ENCODE measurements at regions not wholly inside any gene's neighbourhood (a gene's known extent, or its start where the extent isn't known, plus 50 kb on each side); places are given as distances from the start of the nearest gene placed in this dataset.
"Not testable (repeated sequence)": the region's sequence is repeated elsewhere in the genome, so short reads cannot be mapped to it uniquely, and the experiment has no call there.

DNA sequence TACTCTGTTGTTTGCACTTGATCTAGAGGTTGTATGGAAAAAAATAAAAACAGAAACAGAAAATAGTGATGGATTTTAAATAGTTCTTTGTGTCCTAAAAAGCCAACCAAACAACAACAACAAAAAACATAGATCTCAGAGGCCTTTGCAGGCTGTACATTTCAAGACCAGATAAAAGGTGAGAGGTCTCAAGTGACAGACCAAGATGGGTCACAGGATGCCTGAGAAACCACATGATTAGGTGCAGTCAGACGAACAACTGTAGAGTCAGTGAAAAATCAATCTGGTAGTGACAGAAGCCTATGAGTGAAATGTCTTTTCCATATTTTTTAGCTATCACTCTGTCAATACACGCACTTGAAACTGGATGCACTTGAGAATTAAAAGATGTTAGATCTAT lies 193.5 kb upstream of the SAMSN1 start:
- 92% methylated on average over 1 of the region's 2 CpGs for WGBS
- no peaks in the 10 kb centered on the region for H3K36me3 ChIP-seq (ENCODE audit: insufficient read depth, low read length)
- peaks cover 8% of the 10 kb centered on the region; the same call in 1 of the 2 replicates for H3K9me3 ChIP-seq (ENCODE audit: insufficient read depth, low read depth, low read length)
- H3K4me1 ChIP-seq (ENCODE audit: insufficient read depth, low read length) = no peaks in the 10 kb centered on the region
- no peak overlapping the region for H3K9ac ChIP-seq (ENCODE audit: low read depth, low read length)
- H3K27me3 ChIP-seq (ENCODE audit: insufficient read depth, low read length) = no peaks in the 10 kb centered on the region
- no peak overlapping the region for H3K27ac ChIP-seq (ENCODE audit: low read depth, low read length)
- no peak overlapping the region for H3K4me3 ChIP-seq (ENCODE audit: low read length)

DNA sequence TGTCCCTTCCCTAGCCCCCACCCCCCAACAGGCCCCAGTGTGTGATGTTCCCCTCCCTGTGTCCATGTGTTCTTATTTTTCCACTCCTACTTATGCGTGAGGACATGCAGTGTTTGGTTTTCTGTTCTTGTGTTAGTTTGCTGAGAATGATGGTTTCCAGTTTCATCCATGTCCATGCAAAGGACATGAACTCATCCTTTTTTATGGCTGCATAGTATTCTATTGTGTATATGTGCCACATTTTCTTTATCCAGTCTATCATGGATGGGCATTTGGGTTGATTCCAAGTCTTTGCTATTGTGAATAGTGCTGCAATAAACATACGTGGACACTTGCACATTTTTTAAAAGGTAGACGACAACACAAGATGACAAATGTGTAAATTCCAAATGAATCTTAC lies 192.5 kb upstream of the SAMSN1 start:
- H3K27ac ChIP-seq (ENCODE audit: low read depth, low read length); H3K4me1 ChIP-seq (ENCODE audit: insufficient read depth, low read length): not testable (repeated sequence)

DNA sequence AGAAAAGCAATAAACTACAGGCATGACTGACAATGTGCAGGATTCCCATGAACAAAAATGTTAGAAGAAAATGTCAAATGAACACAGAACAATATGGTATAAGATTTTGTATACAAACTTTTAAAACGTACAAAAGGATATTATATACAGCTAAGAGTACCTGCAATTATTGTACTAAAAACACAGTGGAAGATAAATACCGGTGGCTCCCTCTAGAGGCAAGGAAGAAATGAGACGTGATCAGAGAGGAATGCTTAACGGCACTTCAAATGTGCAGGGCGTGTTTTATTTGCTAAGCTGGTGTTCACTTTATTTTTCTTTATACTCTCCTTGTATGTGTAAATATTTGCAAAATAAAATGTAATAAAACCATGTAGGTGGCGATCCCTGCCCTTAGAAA lies 191.8 kb upstream of the SAMSN1 start:
- peaks cover 2% of the 10 kb centered on the region; the same call in 1 of the 2 replicates for H3K9me3 ChIP-seq (ENCODE audit: insufficient read depth, low read depth, low read length)
- H3K36me3 ChIP-seq (ENCODE audit: insufficient read depth, low read length) = no peaks in the 10 kb centered on the region
- no peaks in the 10 kb centered on the region for H3K27me3 ChIP-seq (ENCODE audit: insufficient read depth, low read length)
- H3K4me1 ChIP-seq (ENCODE audit: insufficient read depth, low read length) = no peaks in the 10 kb centered on the region
- no peak overlapping the region for H3K27ac ChIP-seq (ENCODE audit: low read depth, low read length)
- WGBS = 56% methylated on average over 4 of the region's 6 CpGs
- H3K4me3 ChIP-seq (ENCODE audit: low read length) = no peak overlapping the region
- H3K9ac ChIP-seq (ENCODE audit: low read depth, low read length) = no peak overlapping the region

More for the DNA sequence above, 192.5 kb upstream of the SAMSN1 start:
- H3K9ac ChIP-seq (ENCODE audit: low read depth, low read length); H3K27me3 ChIP-seq (ENCODE audit: insufficient read depth, low read length); H3K36me3 ChIP-seq (ENCODE audit: insufficient read depth, low read length); H3K9me3 ChIP-seq (ENCODE audit: insufficient read depth, low read depth, low read length); H3K4me3 ChIP-seq (ENCODE audit: low read length): not testable (repeated sequence)
- WGBS = 89% methylated on average over 3 of the region's 3 CpGs

- Histone ChIP-seq H3K4me1 (ENCODE audit: insufficient read depth, low read length) (no peaks in the 10 kb centered on the region), H3K27ac (ENCODE audit: low read depth, low read length) (no peak overlapping the region), H3K9ac (ENCODE audit: low read depth, low read length) (no peak overlapping the region), H3K4me3 (ENCODE audit: low read length) (no peak overlapping the region), H3K27me3 (ENCODE audit: insufficient read depth, low read length) (no peaks in the 10 kb centered on the region), H3K36me3 (ENCODE audit: insufficient read depth, low read length) (no peaks in the 10 kb centered on the region), H3K9me3 (ENCODE audit: insufficient read depth, low read depth, low read length) (peaks cover 2% of the 10 kb centered on the region; the same call in 1 of the 2 replicates)
- 99% methylated on average over 2 of the region's 2 CpGs for WGBS
Measured at GRCh38 chr21:14737284-14737691, 191.2 kb upstream of the SAMSN1 start.

DNA sequence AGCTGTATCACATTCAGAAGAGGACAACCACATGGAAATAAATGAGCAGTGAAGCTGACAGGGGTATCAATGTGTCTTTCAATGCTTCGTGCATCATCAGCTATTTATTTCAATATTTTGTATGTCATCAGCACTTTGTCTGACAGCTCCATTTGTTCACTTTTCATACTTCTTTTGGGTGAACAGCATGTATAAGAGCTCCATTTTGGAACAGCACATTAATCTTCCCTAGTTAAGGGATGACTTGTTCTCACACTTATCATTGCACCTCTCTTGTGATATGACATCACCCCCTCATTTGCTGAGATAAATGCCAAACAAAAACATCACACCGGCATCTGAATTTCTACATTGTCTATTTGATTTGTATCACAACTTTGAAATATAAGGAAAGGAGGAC lies 190.6 kb upstream of the SAMSN1 start:
- 93% methylated on average over 1 of the region's 2 CpGs for WGBS
- Histone ChIP-seq H3K9me3 (ENCODE audit: insufficient read depth, low read depth, low read length) (peaks cover 2% of the 10 kb centered on the region; the same call in 1 of the 2 replicates), H3K4me3 (ENCODE audit: low read length) (no peak overlapping the region), H3K36me3 (ENCODE audit: insufficient read depth, low read length) (no peaks in the 10 kb centered on the region), H3K4me1 (ENCODE audit: insufficient read depth, low read length) (no peaks in the 10 kb centered on the region), H3K27me3 (ENCODE audit: insufficient read depth, low read length) (no peaks in the 10 kb centered on the region), H3K9ac (ENCODE audit: low read depth, low read length) (no peak overlapping the region), H3K27ac (ENCODE audit: low read depth, low read length) (no peak overlapping the region)

GRCh38 chr21:14736162-14736561 lies 190.0 kb upstream of the SAMSN1 start:
- no peak overlapping the region for H3K9ac ChIP-seq (ENCODE audit: low read depth, low read length)
- H3K27ac ChIP-seq (ENCODE audit: low read depth, low read length) = no peak overlapping the region
- WGBS = 91% methylated on average over 1 of the region's 2 CpGs
- H3K36me3 ChIP-seq (ENCODE audit: insufficient read depth, low read length) = no peaks in the 10 kb centered on the region
- no peak overlapping the region for H3K4me3 ChIP-seq (ENCODE audit: low read length)
- H3K27me3 ChIP-seq (ENCODE audit: insufficient read depth, low read length) = no peaks in the 10 kb centered on the region
- peaks cover 2% of the 10 kb centered on the region; the same call in 1 of the 2 replicates for H3K9me3 ChIP-seq (ENCODE audit: insufficient read depth, low read depth, low read length)
- H3K4me1 ChIP-seq (ENCODE audit: insufficient read depth, low read length) = no peaks in the 10 kb centered on the region

- Histone ChIP-seq H3K27me3 (ENCODE audit: insufficient read depth, low read length) (no peaks in the 10 kb centered on the region), H3K4me3 (ENCODE audit: low read length) (no peak overlapping the region), H3K27ac (ENCODE audit: low read depth, low read length) (no peak overlapping the region), H3K36me3 (ENCODE audit: insufficient read depth, low read length) (no peaks in the 10 kb centered on the region), H3K9ac (ENCODE audit: low read depth, low read length) (no peak overlapping the region), H3K4me1 (ENCODE audit: insufficient read depth, low read length) (no peaks in the 10 kb centered on the region), H3K9me3 (ENCODE audit: insufficient read depth, low read depth, low read length) (peaks cover 2% of the 10 kb centered on the region; the same call in 1 of the 2 replicates)
- 97% methylated on average over 1 of the region's 2 CpGs for WGBS
Measured at GRCh38 chr21:14734833-14735232, 188.7 kb upstream of the SAMSN1 start.

- no peaks in the 10 kb centered on the region for H3K27me3 ChIP-seq (ENCODE audit: insufficient read depth, low read length)
- H3K36me3 ChIP-seq (ENCODE audit: insufficient read depth, low read length) = no peaks in the 10 kb centered on the region
- H3K27ac ChIP-seq (ENCODE audit: low read depth, low read length) = no peak overlapping the region
- no peaks in the 10 kb centered on the region for H3K9me3 ChIP-seq (ENCODE audit: insufficient read depth, low read depth, low read length)
- no peaks in the 10 kb centered on the region for H3K4me1 ChIP-seq (ENCODE audit: insufficient read depth, low read length)
- H3K4me3 ChIP-seq (ENCODE audit: low read length) = no peak overlapping the region
- H3K9ac ChIP-seq (ENCODE audit: low read depth, low read length) = no peak overlapping the region
- 100% methylated on average over 2 of the region's 3 CpGs for WGBS
Measured at GRCh38 chr21:14734191-14734590, 188.1 kb upstream of the SAMSN1 start.

GRCh38 chr21:14725219-14725618 lies 179.1 kb upstream of the SAMSN1 start:
- Histone ChIP-seq H3K36me3 (ENCODE audit: insufficient read depth, low read length) (no peaks in the 10 kb centered on the region), H3K27me3 (ENCODE audit: insufficient read depth, low read length) (no peaks in the 10 kb centered on the region), H3K9ac (ENCODE audit: low read depth, low read length) (no peak overlapping the region), H3K4me3 (ENCODE audit: low read length) (no peak overlapping the region), H3K9me3 (ENCODE audit: insufficient read depth, low read depth, low read length) (no peaks in the 10 kb centered on the region), H3K27ac (ENCODE audit: low read depth, low read length) (no peak overlapping the region), H3K4me1 (ENCODE audit: insufficient read depth, low read length) (peaks cover 13% of the 10 kb centered on the region; the same call in 1 of the 2 replicates)
- 95% methylated on average over 4 of the region's 4 CpGs for WGBS

- no peak overlapping the region for H3K9ac ChIP-seq (ENCODE audit: low read depth, low read length)
- peaks cover 13% of the 10 kb centered on the region; the same call in 1 of the 2 replicates for H3K4me1 ChIP-seq (ENCODE audit: insufficient read depth, low read length)
- H3K4me3 ChIP-seq (ENCODE audit: low read length) = no peak overlapping the region
- 78% methylated on average over 6 of the region's 6 CpGs for WGBS
- H3K9me3 ChIP-seq (ENCODE audit: insufficient read depth, low read depth, low read length) = no peaks in the 10 kb centered on the region
- no peaks in the 10 kb centered on the region for H3K27me3 ChIP-seq (ENCODE audit: insufficient read depth, low read length)
- H3K27ac ChIP-seq (ENCODE audit: low read depth, low read length) = no peak overlapping the region
- no peaks in the 10 kb centered on the region for H3K36me3 ChIP-seq (ENCODE audit: insufficient read depth, low read length)
Measured at GRCh38 chr21:14722841-14723483, 176.8 kb upstream of the SAMSN1 start.

DNA sequence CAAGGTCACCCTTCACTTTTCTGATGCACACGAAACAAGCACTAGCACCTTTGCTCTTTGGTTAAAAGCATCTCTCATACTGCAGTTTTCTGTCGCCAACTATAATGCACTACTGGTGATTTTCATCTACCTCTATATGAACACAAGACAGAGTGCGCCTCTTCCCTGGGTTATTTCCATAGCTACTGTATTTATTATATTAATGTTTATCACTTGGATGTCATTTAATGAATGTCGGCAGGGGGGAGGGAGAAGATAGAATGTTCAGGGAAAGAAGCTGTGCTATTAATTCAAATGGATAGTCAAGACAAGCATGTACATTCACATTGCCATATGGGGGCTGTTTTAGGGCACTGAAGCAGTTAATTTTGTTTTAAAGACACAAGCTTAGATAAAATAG lies 174.1 kb upstream of the SAMSN1 start:
- Histone ChIP-seq H3K27me3 (ENCODE audit: insufficient read depth, low read length) (no peaks in the 10 kb centered on the region), H3K4me3 (ENCODE audit: low read length) (no peak overlapping the region), H3K27ac (ENCODE audit: low read depth, low read length) (no peak overlapping the region), H3K4me1 (ENCODE audit: insufficient read depth, low read length) (no peaks in the 10 kb centered on the region), H3K9me3 (ENCODE audit: insufficient read depth, low read depth, low read length) (no peaks in the 10 kb centered on the region), H3K9ac (ENCODE audit: low read depth, low read length) (no peak overlapping the region), H3K36me3 (ENCODE audit: insufficient read depth, low read length) (no peaks in the 10 kb centered on the region)
- WGBS = 64% methylated on average over 3 of the region's 4 CpGs

DNA sequence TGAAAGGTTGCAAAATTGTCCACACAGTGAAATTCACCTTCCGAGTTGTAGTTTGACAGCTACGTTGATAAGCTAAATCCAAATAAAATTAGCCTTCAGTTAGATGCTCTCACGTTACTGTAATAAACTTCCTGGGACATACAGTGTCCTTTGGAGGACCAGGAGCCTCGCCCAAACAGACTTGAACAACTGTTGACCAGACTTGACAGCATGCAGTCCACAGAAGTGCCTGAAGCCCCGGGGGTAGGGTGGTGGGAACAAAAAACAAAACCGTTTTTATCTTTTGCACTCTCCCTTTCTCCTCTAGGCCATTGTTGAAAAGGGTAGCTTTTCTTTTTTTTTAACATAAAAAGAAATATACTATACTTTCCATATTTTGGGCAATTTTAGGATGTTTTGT lies 172.8 kb upstream of the SAMSN1 start:
- Histone ChIP-seq H3K4me1 (ENCODE audit: insufficient read depth, low read length) (no peaks in the 10 kb centered on the region), H3K27ac (ENCODE audit: low read depth, low read length) (no peak overlapping the region), H3K9me3 (ENCODE audit: insufficient read depth, low read depth, low read length) (no peaks in the 10 kb centered on the region), H3K9ac (ENCODE audit: low read depth, low read length) (no peak overlapping the region), H3K4me3 (ENCODE audit: low read length) (no peak overlapping the region), H3K36me3 (ENCODE audit: insufficient read depth, low read length) (no peaks in the 10 kb centered on the region), H3K27me3 (ENCODE audit: insufficient read depth, low read length) (no peaks in the 10 kb centered on the region)
- WGBS = 80% methylated on average over 5 of the region's 6 CpGs

Data from HUES64 (cell line).